ENCODE measurements at regions not wholly inside any gene's neighbourhood (a gene's known extent, or its start where the extent isn't known, plus 50 kb on each side); places are given as distances from the start of the nearest gene placed in this dataset.
A peak's percentile ranks its signal among the peaks of the same experiment; 100 is the strongest.

- no peak for TF ChIP-seq CTCF (IDR thresholded peaks at IDR 0.05; ENCODE audit: insufficient read depth, missing control alignments)
- no peak for FAIRE-seq
Observed at GRCh38 chr15:85860394-85861161, 65.9 kb upstream of the KLHL25 start.

GRCh38 chr15:85865070-85865684 lies 70.5 kb upstream of the KLHL25 start:
- FAIRE-seq (no peak), DNase-seq (ENCODE audit: insufficient read length, low spot score) (peak; percentile 56)
- peak; percentile 98 for TF ChIP-seq CTCF (IDR thresholded peaks at IDR 0.05; ENCODE audit: insufficient read depth, missing control alignments)

More at GRCh38 chr15:85860394-85861161, 65.9 kb upstream of the KLHL25 start:
- no peak for DNase-seq (ENCODE audit: insufficient read length, low spot score)

GRCh38 chr15:85867250-85867649 lies 72.5 kb upstream of the KLHL25 start:
- FAIRE-seq, result no peak
- no peak for DNase-seq (ENCODE audit: insufficient read length, low spot score)
- no peak for TF ChIP-seq CTCF (IDR thresholded peaks at IDR 0.05; ENCODE audit: insufficient read depth, missing control alignments)

GRCh38 chr15:85869124-85869523 lies 74.4 kb upstream of the KLHL25 start:
- FAIRE-seq (no peak), DNase-seq (ENCODE audit: insufficient read length, low spot score) (no peak)
- TF ChIP-seq CTCF (IDR thresholded peaks at IDR 0.05; ENCODE audit: insufficient read depth, missing control alignments), result no peak

- DNase-seq (ENCODE audit: insufficient read length, low spot score), result no peak
- FAIRE-seq, result no peak
- TF ChIP-seq CTCF (IDR thresholded peaks at IDR 0.05; ENCODE audit: insufficient read depth, missing control alignments), result no peak
Observed at GRCh38 chr15:85870216-85871014, 75.7 kb upstream of the KLHL25 start.

- no peak for FAIRE-seq
Observed at GRCh38 chr15:85871545-85871944, 76.8 kb upstream of the KLHL25 start.

More at GRCh38 chr15:85871545-85871944, 76.8 kb upstream of the KLHL25 start:
- DNase-seq (ENCODE audit: insufficient read length, low spot score), result no peak
- no peak for TF ChIP-seq CTCF (IDR thresholded peaks at IDR 0.05; ENCODE audit: insufficient read depth, missing control alignments)

All from D721Med (cell line).